Vagina (tissue), 2 donors: ENCODE measurements at regions not wholly inside any gene's neighbourhood (a gene's known extent, or its start where the extent isn't known, plus 50 kb on each side); places are given as distances from the start of the nearest gene placed in this dataset.
"Not testable (repeated sequence)": the region's sequence is repeated elsewhere in the genome, so short reads cannot be mapped to it uniquely, and the experiment has no call there.

Experiments used
- DNase-seq, 2 donors: peaks; one replicate each; pipeline ENCODE4 v3.0.0-alpha.2; 2017; ENCODE audit errors: extremely low spot score in 2 of 2
- H3K27ac ChIP-seq: fragments of 200-600 bp; sonication (generic); one replicate; pipeline ENCODE4 v1.5.1; 2019
- H3K27me3 ChIP-seq: fragments of 200-600 bp; sonication (generic); one replicate; pipeline ENCODE4 v1.5.1; 2019
- H3K36me3 ChIP-seq, 2 donors: fragments of 200-600 bp; sonication (generic); one replicate each; pipeline ENCODE4 v1.5.1; 2017 to 2019
- H3K4me1 ChIP-seq: fragments of 200-600 bp; sonication (generic); one replicate; pipeline ENCODE4 v1.5.1; 2019
- H3K4me3 ChIP-seq, 2 donors: fragments of 200-600 bp; sonication (generic); 1 replicate in 1 of 2; 2 replicates in 1 of 2; pipeline ENCODE4 v1.5.1; 2016 to 2019
- H3K9me3 ChIP-seq: fragments of 200-600 bp; sonication (generic); one replicate; pipeline ENCODE4 v1.5.1; 2019
- POLR2A ChIP-seq, 2 donors: fragments of 450-650 bp; IDR thresholded peaks; one replicate each; pipeline ENCODE4 v1.6.1; 2017; ENCODE audit warnings: antibody characterized with exemption in 2 of 2, mild to moderate bottlenecking in 2 of 2, moderate library complexity in 2 of 2
- POLR2AphosphoS5 ChIP-seq, 2 donors: sonication (generic); formaldehyde crosslinking; IDR thresholded peaks; one replicate each; pipeline ENCODE4 v1.9.0; 2017; ENCODE audit warnings: antibody characterized with exemption in 2 of 2, mild to moderate bottlenecking in 2 of 2, low read depth in 1 of 2; ENCODE audit not compliant: insufficient read depth in 1 of 2
- intact Hi-C: fragments of 100-400 bp; cut with DNase I; formaldehyde crosslinking; loops from one replicate; pipeline ENCODE4 v1.15.1; 2023
- TF ChIP-seq, protein P1 (sequence below), 3 experiments: fragments of 450-650 bp in 2 of 3; fragments of 200-600 bp in 1 of 3; sonication (generic) in 1 of 3; IDR thresholded peaks; one replicate each; pipeline ENCODE4 v1.5.1; 2017 to 2019; ENCODE audit warnings: antibody characterized with exemption in 3 of 3, mild to moderate bottlenecking in 2 of 3, moderate library complexity in 2 of 3

DNA sequence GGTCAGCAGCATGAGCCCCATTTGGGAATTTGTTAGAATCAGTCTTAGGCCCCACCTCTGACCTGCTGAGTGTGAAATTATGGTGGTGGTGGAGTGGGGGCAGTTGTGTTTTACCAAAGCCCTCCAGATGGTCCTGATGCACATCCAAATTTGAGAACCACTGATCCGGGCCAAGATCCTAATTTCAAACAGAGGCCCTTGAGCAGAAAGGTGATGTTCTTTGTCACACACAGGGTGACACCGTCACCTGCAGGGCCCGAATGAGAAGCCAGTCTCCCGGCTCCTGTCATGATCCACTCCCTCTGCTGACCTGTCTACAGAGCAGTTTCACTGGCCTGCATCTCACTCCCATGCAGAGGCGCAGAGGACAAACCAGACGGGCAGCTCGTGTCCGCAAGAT, 129.9 kb downstream of the TRIM43 start:
- Histone ChIP-seq H3K27me3 (no peaks in the 10 kb centered on the region), H3K4me3 (no peak overlapping the region), H3K27ac (no peak overlapping the region), H3K4me1 (no peaks in the 10 kb centered on the region), H3K9me3 (no peaks in the 10 kb centered on the region), H3K36me3 (no peaks in the 10 kb centered on the region)
- no peak for DNase-seq
- TF ChIP-seq POLR2AphosphoS5 (IDR thresholded peaks at IDR 0.05; ENCODE audit: insufficient read depth in 1 of 2, low read depth in 1 of 2) (no peak), POLR2A (IDR thresholded peaks at IDR 0.05) (no peak)
- TF ChIP-seq, protein P1, sequence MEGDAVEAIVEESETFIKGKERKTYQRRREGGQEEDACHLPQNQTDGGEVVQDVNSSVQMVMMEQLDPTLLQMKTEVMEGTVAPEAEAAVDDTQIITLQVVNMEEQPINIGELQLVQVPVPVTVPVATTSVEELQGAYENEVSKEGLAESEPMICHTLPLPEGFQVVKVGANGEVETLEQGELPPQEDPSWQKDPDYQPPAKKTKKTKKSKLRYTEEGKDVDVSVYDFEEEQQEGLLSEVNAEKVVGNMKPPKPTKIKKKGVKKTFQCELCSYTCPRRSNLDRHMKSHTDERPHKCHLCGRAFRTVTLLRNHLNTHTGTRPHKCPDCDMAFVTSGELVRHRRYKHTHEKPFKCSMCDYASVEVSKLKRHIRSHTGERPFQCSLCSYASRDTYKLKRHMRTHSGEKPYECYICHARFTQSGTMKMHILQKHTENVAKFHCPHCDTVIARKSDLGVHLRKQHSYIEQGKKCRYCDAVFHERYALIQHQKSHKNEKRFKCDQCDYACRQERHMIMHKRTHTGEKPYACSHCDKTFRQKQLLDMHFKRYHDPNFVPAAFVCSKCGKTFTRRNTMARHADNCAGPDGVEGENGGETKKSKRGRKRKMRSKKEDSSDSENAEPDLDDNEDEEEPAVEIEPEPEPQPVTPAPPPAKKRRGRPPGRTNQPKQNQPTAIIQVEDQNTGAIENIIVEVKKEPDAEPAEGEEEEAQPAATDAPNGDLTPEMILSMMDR (IDR thresholded peaks at IDR 0.05), result no peak
- intact Hi-C loops, result no loop called here

DNA sequence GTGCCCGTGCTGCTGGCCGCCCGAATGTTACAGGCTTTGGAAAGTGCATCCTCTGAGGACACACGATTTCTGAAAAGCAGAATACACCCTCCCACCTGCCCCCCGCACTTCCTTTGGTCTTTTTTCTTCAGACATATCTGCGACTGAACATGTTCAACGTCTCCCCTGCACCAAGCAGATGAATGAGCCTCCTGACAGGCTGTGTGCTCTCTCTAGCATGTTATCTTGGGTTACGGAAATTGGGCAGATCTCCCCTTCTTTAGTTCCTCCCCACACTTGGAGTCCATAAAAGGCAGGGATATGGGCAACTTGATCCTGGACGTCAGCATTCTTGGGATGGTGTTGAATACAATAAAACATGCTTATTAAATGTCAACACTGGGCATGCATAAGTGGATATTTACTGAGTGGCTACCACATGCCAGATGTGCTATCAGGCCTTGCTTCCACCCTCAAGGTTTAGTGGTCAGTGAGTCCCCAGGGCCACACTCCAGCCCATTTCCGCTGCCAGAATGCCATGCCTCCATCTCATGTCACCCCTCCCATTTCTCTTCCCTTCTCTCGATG, 130.4 kb downstream of the TRIM43 start:
- TF ChIP-seq, protein P1 (IDR thresholded peaks at IDR 0.05), result no peak
- TF ChIP-seq POLR2A (IDR thresholded peaks at IDR 0.05) (no peak), POLR2AphosphoS5 (IDR thresholded peaks at IDR 0.05; ENCODE audit: insufficient read depth in 1 of 2, low read depth in 1 of 2) (no peak)
- H3K9me3 ChIP-seq, result no peaks in the 10 kb centered on the region
- H3K27ac ChIP-seq, result no peak overlapping the region
- no peaks in the 10 kb centered on the region for H3K27me3 ChIP-seq
- H3K36me3 ChIP-seq, result no peaks in the 10 kb centered on the region
- peak in 1 of 2 donors; percentile 78 for DNase-seq
- intact Hi-C loops, result no loop called here
- H3K4me1 ChIP-seq, result no peaks in the 10 kb centered on the region
- H3K4me3 ChIP-seq, result no peak overlapping the region

- H3K4me1 ChIP-seq, intact Hi-C loops: not testable (repeated sequence)
These were observed 131.9 kb downstream of the TRIM43 start for GRCh38 chr2:95723627-95724210.

DNA sequence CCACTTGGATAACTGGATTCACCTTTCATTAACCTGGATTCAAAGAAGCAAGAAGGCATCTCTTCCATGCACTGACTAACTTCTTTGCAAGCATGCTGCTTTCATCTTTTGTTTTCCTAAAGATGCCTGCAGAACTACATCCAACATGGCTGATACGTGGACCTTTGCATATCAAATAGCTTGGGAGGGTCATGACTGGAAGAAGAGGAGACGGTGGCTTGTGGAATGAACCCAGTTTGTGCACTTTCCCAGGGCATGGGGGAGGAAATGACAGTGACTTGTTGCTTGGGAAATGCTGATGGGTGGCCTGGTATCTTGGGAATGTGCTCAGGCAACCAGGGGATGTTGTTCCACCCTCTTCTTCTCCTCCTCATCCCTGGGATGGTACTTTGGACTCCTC, 133.4 kb downstream of the TRIM43 start:
- H3K36me3 ChIP-seq, intact Hi-C loops, H3K27ac ChIP-seq, H3K4me3 ChIP-seq, H3K27me3 ChIP-seq, H3K4me1 ChIP-seq, H3K9me3 ChIP-seq: not testable (repeated sequence)
- peak in 1 of 2 donors; percentile 65 for DNase-seq

More at GRCh38 chr2:95723627-95724210, 131.9 kb downstream of the TRIM43 start:
- not testable (repeated sequence) for H3K27me3 ChIP-seq, H3K9me3 ChIP-seq, H3K27ac ChIP-seq, H3K4me3 ChIP-seq, H3K36me3 ChIP-seq
- peak in 1 of 2 donors; percentile 58 for DNase-seq

DNA sequence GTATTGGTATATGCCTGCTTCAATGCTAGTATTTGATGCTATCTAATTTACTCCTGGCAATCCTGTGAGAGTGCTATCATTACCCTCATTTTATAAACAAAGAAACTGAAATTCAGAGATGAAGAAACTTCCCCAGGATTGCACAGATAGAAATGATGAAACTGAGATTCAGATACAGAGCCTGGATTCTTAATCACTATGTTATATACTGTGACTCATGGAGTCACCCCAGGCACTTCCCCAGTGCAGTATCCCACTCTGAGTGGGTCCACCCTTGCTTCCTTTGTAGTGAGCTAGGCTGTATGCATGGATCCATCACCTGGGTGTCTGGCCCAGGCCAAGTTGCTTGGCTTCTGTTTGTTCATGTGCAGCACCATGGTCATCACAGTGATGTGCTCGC, 133.9 kb downstream of the TRIM43 start:
- DNase-seq, result peak in 1 of 2 donors; percentile 44
- intact Hi-C loops, H3K9me3 ChIP-seq, H3K27ac ChIP-seq, H3K36me3 ChIP-seq, H3K4me3 ChIP-seq, H3K4me1 ChIP-seq, H3K27me3 ChIP-seq: not testable (repeated sequence)

DNA sequence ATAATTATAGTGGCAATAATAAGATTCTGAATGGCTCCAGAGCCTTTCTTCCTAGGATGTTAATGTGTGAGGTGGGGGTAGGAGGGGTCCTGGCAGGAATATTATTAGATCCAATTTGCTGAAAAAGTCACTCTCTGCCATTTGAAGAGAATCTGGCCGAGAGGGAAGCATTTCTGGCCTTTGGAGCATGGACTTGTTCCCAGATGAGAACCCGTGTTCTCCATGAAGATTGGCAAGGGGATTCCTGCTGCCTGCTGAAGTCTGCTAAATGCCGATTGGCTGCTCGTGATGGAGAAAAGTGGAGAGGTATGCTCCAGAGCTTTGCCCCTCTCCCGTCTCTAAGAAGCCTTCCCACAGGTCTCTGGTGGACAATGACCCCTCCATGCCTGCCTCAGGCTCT, 135.6 kb downstream of the TRIM43 start:
- H3K4me3 ChIP-seq, H3K36me3 ChIP-seq, H3K27ac ChIP-seq, H3K9me3 ChIP-seq, H3K4me1 ChIP-seq, intact Hi-C loops, H3K27me3 ChIP-seq: not testable (repeated sequence)
- DNase-seq, result peak in 1 of 2 donors; percentile 64

DNA sequence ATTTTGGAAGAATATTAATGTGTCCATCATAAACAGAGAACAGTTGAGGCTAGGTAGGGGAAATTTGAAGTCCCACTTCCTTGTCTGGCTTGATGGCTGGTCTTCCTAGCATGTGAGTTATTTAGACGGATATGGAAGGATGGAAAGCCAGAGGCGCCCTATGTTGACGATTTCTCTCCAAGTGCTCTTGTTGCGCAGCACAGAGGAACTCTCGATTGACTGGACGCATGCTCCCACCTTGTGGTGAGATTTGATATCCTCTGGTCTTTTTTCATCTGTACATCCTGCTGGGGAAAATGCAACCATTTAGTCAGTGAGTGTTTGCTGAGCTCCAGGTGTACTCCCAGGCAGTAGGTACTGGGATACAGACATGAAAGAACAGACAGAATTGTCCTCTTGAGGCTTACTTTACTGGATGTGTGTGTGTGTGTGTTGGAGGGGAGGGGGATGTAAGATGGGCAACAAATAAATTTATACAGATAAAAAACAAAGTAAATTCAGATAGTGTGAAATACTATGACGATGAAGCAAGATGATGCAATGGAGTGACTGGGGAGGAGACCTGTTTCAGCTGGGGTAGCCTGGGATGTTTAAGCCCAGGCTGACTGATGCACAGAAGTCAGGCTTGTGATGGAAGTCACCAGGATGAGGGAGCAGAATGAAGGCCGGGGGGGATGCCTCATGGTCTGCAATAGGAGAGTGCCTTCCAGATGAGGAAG, 137.2 kb downstream of the TRIM43 start:
- peak in 1 of 2 donors; percentile 38 for TF ChIP-seq POLR2AphosphoS5 (IDR thresholded peaks at IDR 0.05; ENCODE audit: insufficient read depth in 1 of 2, low read depth in 1 of 2)
- TF ChIP-seq POLR2A (IDR thresholded peaks at IDR 0.05), result no peak
- TF ChIP-seq, protein P1 (IDR thresholded peaks at IDR 0.05), result peak; percentile 65 to 78 (median 65)
- peak in 1 of 2 donors; percentile 88 for DNase-seq

More for the DNA sequence above, 137.2 kb downstream of the TRIM43 start:
- Histone ChIP-seq H3K4me1 (no peaks in the 10 kb centered on the region), H3K36me3 (no peaks in the 10 kb centered on the region), H3K4me3 (no peak overlapping the region), H3K9me3 (no peaks in the 10 kb centered on the region), H3K27me3 (no peaks in the 10 kb centered on the region), H3K27ac (no peak overlapping the region)
- intact Hi-C loops, result no loop called here
